Testis (tissue), 2 donors: ENCODE measurements at regions not wholly inside any gene's neighbourhood (a gene's known extent, or its start where the extent isn't known, plus 50 kb on each side); places are given as distances from the start of the nearest gene placed in this dataset.

Experiments
- DNase-seq: peaks from one replicate; pipeline ENCODE4 v3.0.0-alpha.2; 2019
- H3K27ac ChIP-seq, 2 donors: fragments of 200-600 bp; sonication (generic); one replicate each; pipeline ENCODE4 v1.5.1; 2019
- H3K27me3 ChIP-seq: fragments of 200-600 bp; sonication (generic); one replicate; pipeline ENCODE4 v1.5.1; 2019
- H3K36me3 ChIP-seq: fragments of 200-600 bp; sonication (generic); one replicate; pipeline ENCODE4 v1.5.1; 2017; ENCODE audit warnings: low read depth; ENCODE audit errors: missing control alignments
- H3K4me1 ChIP-seq: fragments of 200-600 bp; sonication (generic); one replicate; pipeline ENCODE4 v1.5.1; 2019
- H3K4me3 ChIP-seq, 2 donors: fragments of 200-600 bp; sonication (generic); one replicate each; pipeline ENCODE4 v1.5.1; 2017 to 2019
- H3K9me3 ChIP-seq: fragments of 200-600 bp; sonication (generic); one replicate; pipeline ENCODE4 v1.5.1; 2017
- POLR2A ChIP-seq: fragments of 450-650 bp; IDR thresholded peaks from one replicate; pipeline ENCODE4 v1.6.1; 2017; ENCODE audit warnings: antibody characterized with exemption, mild to moderate bottlenecking, moderate library complexity
- WGBS, 2 donors: methylation state at CpG; one replicate each; pipeline ENCODE4 v1.1.5; 2018; 5-methylcytosine and 5-hydroxymethylcytosine counted together
- intact Hi-C: fragments of 100-400 bp; cut with DNase I; formaldehyde crosslinking; loops from one replicate; pipeline ENCODE4 v1.15.1; 2023; ENCODE audit warnings: low total_unique reads
- TF ChIP-seq, protein P1 (sequence below), 3 experiments: fragments of 450-650 bp in 2 of 3; fragments of 200-600 bp in 1 of 3; sonication (generic) in 1 of 3; IDR thresholded peaks; one replicate each; pipeline ENCODE4 v1.5.1; 2016 to 2019; ENCODE audit warnings: antibody characterized with exemption in 3 of 3, mild to moderate bottlenecking in 2 of 3, moderate library complexity in 1 of 3

DNA sequence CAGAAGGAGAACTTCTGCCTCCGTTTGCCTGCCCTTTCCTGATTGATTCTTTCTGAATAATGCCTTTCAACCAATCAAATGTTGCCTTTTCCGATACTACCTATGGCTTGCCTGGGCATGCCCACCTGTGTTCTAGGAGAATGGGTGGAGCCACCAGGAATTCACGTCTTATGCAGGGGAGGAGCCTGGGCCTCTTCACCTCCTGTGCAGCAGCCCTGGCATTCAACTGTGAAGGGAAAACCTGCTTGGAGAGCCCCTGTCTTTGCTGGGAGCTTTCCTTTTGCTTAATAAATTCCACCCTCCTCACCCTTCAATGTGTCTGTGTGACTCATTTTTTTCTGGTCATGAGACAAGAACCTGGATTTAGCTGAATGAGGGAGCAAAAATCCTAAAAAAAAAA is 730.7 kb downstream of the UQCRFS1 start:
- Histone ChIP-seq H3K9me3 (no peaks in the 10 kb centered on the region), H3K4me1 (no peaks in the 10 kb centered on the region), H3K27me3 (no peaks in the 10 kb centered on the region), H3K36me3 (no peaks in the 10 kb centered on the region), H3K4me3 (no peak overlapping the region), H3K27ac (no peak overlapping the region)
- intact Hi-C loops, result no loop called here
- no peak for DNase-seq
- 69 to 79% methylated on average over 3 of the region's 3 CpGs for WGBS, 2 donors
- TF ChIP-seq, protein P1, sequence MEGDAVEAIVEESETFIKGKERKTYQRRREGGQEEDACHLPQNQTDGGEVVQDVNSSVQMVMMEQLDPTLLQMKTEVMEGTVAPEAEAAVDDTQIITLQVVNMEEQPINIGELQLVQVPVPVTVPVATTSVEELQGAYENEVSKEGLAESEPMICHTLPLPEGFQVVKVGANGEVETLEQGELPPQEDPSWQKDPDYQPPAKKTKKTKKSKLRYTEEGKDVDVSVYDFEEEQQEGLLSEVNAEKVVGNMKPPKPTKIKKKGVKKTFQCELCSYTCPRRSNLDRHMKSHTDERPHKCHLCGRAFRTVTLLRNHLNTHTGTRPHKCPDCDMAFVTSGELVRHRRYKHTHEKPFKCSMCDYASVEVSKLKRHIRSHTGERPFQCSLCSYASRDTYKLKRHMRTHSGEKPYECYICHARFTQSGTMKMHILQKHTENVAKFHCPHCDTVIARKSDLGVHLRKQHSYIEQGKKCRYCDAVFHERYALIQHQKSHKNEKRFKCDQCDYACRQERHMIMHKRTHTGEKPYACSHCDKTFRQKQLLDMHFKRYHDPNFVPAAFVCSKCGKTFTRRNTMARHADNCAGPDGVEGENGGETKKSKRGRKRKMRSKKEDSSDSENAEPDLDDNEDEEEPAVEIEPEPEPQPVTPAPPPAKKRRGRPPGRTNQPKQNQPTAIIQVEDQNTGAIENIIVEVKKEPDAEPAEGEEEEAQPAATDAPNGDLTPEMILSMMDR (IDR thresholded peaks at IDR 0.05), result no peak
- no peak for TF ChIP-seq POLR2A

DNA sequence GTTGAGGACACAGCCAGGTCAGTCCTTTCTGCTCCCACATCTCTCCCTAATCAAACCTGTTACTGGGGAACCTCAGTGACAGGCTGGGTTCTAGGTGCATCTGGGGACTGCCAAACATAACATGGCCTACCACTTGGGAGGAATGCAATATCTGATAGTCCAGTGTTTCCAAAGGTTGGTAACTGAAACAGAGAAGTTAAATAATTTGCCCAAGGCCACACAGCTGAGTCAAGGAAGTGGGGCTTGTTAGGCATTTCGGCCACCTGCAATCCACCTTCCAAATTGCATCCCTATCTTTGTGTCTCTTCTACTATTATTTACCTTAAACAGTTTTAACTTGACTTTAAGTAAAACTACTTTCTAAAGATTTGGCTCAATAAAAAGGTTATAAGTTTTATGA is 731.3 kb downstream of the UQCRFS1 start:
- no peak for DNase-seq
- Histone ChIP-seq H3K27ac (no peak overlapping the region), H3K9me3 (no peaks in the 10 kb centered on the region), H3K27me3 (no peaks in the 10 kb centered on the region), H3K36me3 (no peaks in the 10 kb centered on the region), H3K4me1 (no peaks in the 10 kb centered on the region), H3K4me3 (no peak overlapping the region)
- intact Hi-C loops, result no loop called here
- TF ChIP-seq, protein P1 (IDR thresholded peaks at IDR 0.05), result no peak
- TF ChIP-seq POLR2A, result no peak
- WGBS, 2 donors, result 79 to 83% methylated on average over 1 of the region's 1 CpG

DNA sequence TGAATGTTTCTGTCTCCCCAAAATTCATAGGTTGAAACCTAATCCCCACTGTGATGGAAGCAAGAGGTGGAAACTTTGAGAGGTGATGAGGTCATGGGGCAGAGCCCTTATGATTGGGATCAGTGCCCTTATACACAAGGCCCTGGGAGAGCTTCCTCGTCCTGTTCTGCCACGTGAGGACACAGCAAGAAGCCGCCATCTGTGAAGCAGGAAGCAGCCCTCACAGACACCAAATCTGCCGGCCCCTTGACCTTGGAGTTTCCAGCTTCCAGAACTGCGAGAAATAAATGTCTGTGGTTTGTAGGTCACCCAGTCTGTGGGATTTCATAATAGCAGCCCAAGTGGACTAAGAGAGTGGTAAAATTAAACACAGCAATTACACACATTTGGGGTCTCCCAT is 737.4 kb downstream of the UQCRFS1 start:
- intact Hi-C loops, result no loop called here
- Histone ChIP-seq H3K4me3 (no peak overlapping the region), H3K27me3 (no peaks in the 10 kb centered on the region), H3K36me3 (no peaks in the 10 kb centered on the region), H3K4me1 (no peaks in the 10 kb centered on the region), H3K9me3 (no peaks in the 10 kb centered on the region), H3K27ac (no peak overlapping the region)
- 36 to 54% methylated on average over 5 of the region's 5 CpGs for WGBS, 2 donors
- DNase-seq, result no peak
- no peak for TF ChIP-seq POLR2A
- TF ChIP-seq, protein P1 (IDR thresholded peaks at IDR 0.05), result no peak

DNA sequence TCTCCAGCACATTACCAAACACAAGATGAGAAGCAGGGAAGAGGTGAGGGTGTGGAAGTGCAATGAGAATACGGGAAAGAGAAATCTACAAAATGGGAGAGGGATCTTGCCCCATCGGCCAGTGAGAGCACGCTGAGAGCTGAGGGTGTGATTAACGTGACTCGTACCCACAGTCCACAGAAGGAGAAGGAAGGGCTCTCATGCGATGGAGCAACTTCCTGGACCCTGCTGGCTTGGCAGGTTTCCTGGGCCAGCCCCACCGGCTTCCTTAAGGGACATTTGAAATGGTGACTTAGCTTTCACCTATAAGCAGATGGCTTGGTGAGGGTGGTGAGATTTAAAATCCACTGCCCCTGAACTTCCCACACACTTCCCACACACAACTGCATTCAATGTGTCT is 740.1 kb downstream of the UQCRFS1 start:
- TF ChIP-seq POLR2A, result no peak
- TF ChIP-seq, protein P1 (IDR thresholded peaks at IDR 0.05), result no peak
- no peaks in the 10 kb centered on the region for H3K27me3 ChIP-seq
- 60 to 76% methylated on average over 7 of the region's 7 CpGs for WGBS, 2 donors
- no peaks in the 10 kb centered on the region for H3K9me3 ChIP-seq
- intact Hi-C loops, result no loop called here
- H3K4me1 ChIP-seq, result no peaks in the 10 kb centered on the region
- no peak for DNase-seq
- H3K36me3 ChIP-seq, result no peaks in the 10 kb centered on the region
- H3K27ac ChIP-seq, result no peak overlapping the region
- H3K4me3 ChIP-seq, result no peak overlapping the region

DNA sequence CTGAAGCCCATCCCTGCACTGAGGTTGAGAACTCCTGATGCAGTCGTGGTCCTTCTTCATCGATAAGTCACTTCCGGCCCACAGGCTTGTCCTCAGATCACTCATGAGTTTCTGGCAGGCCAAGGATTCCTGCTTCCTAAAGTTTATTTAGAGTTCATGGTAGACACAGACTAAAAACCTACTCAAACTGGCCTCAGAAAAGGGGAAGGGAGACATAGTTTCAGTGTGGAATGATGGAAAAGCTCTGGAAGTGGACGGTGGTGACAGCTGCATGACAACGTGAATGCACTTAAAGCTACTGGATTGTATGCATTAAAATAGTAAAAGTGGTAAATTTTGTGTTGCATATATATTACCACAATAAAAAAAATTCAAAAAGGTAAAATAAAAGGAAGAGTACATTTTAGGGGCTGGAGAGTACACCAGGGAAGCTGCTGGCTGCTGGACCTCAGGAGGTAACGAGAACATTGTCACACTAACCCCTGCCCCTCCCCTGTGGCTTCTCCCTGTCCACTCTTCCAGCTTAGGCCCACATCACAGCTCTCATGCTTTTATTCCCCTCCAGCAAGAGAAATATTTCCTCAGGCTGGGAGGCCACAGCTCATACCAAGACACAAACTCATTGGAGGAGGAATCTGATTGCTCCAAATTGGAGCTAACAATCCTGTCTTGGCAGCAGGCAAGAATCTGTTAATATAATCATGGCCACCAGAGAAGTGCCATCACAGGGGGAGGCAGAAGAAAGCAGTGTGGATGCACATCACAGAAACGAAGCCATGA is 741.0 kb downstream of the UQCRFS1 start:
- H3K27me3 ChIP-seq, result no peaks in the 10 kb centered on the region
- 83 to 84% methylated on average over 7 of the region's 7 CpGs for WGBS, 2 donors
- intact Hi-C loops, result no loop called here
- no peaks in the 10 kb centered on the region for H3K9me3 ChIP-seq
- H3K4me1 ChIP-seq, result no peaks in the 10 kb centered on the region
- H3K4me3 ChIP-seq, result no peak overlapping the region
- H3K36me3 ChIP-seq, result no peaks in the 10 kb centered on the region
- DNase-seq, result no peak
- H3K27ac ChIP-seq, result no peak overlapping the region
- no peak for TF ChIP-seq POLR2A
- TF ChIP-seq, protein P1 (IDR thresholded peaks at IDR 0.05), result no peak
